Testis (tissue), 2 donors: ENCODE measurements at regions not wholly inside any gene's neighbourhood (a gene's known extent, or its start where the extent isn't known, plus 50 kb on each side); places are given as distances from the start of the nearest gene placed in this dataset.

Experiments used
- CTCF ChIP-seq, 3 experiments: fragments of 450-650 bp in 2 of 3; fragments of 200-600 bp in 1 of 3; sonication (generic) in 1 of 3; IDR thresholded peaks; one replicate each; pipeline ENCODE4 v1.5.1; 2016 to 2019; ENCODE audit warnings: antibody characterized with exemption in 3 of 3, mild to moderate bottlenecking in 2 of 3, moderate library complexity in 1 of 3
- POLR2A ChIP-seq: fragments of 450-650 bp; IDR thresholded peaks from one replicate; pipeline ENCODE4 v1.6.1; 2017; ENCODE audit warnings: antibody characterized with exemption, mild to moderate bottlenecking, moderate library complexity

- TF ChIP-seq CTCF (IDR thresholded peaks at IDR 0.05) (no peak), POLR2A (no peak)
Observed at GRCh38 chr5:89059274-89059673, 176.3 kb upstream of the MEF2C start.
